ENCODE measurements at regions not wholly inside any gene's neighbourhood (a gene's known extent, or its start where the extent isn't known, plus 50 kb on each side); places are given as distances from the start of the nearest gene placed in this dataset.
"Not testable (repeated sequence)": the region's sequence is repeated elsewhere in the genome, so short reads cannot be mapped to it uniquely, and the experiment has no call there.

GRCh38 chr10:118961436-118961835, 68.1 kb upstream of the NANOS1 start:
- no peak for DNase-seq
- H3K18ac ChIP-seq (ENCODE audit: low read length) = no peak overlapping the region
- H2BK5ac ChIP-seq (ENCODE audit: low read depth, low read length, poor library complexity) = peak overlapping the region; percentile 8
- H4K8ac ChIP-seq (ENCODE audit: low read depth, low read length) = peak overlapping the region; percentile 19
- peak overlapping the region; percentile 66 for H2BK12ac ChIP-seq (ENCODE audit: low read length)
- H2BK120ac ChIP-seq (ENCODE audit: insufficient read depth, low read length, poor library complexity) = no peak overlapping the region
- H3K9me3 ChIP-seq (ENCODE audit: insufficient read depth, low read depth, low read length) = peaks cover 1% of the 10 kb centered on the region
- H3K9ac ChIP-seq (ENCODE audit: low read length) = no peak overlapping the region
- peaks cover 4% of the 10 kb centered on the region for H3K79me2 ChIP-seq (ENCODE audit: control insufficient read depth, insufficient read depth, low read length, poor library complexity)
- no peak overlapping the region for H2AFZ ChIP-seq (ENCODE audit: insufficient read depth, low read length, poor library complexity)
- H3K23ac ChIP-seq (ENCODE audit: low read length) = no peak overlapping the region
- no peaks in the 10 kb centered on the region for H3K36me3 ChIP-seq (ENCODE audit: control insufficient read depth in 1 of 2, insufficient read depth in 2 of 2, low read length in 2 of 2)
- no peak overlapping the region for H3K4ac ChIP-seq (ENCODE audit: low read depth, low read length)
- no peak overlapping the region for H4K91ac ChIP-seq (ENCODE audit: low read depth, low read length)
- H2AK5ac ChIP-seq (ENCODE audit: low read length) = no peak overlapping the region
- no peak overlapping the region for H4K12ac ChIP-seq (ENCODE audit: low read depth, low read length)
- H3K27me3 ChIP-seq (ENCODE audit: insufficient read depth, low read length) = no peaks in the 10 kb centered on the region
- peaks cover 27 to 33% of the 10 kb centered on the region in 2 experiments for H3K4me1 ChIP-seq (ENCODE audit: control insufficient read depth in 1 of 2, insufficient read depth in 2 of 2, low read length in 2 of 2)
- WGBS (ENCODE audit: extremely low coverage, insufficient coverage, insufficient read length) = no CpG with 5 or more reads among the region's 7 CpGs
- no peak overlapping the region for H3K27ac ChIP-seq (ENCODE audit: low read depth, low read length)
- H3K4me3 ChIP-seq (ENCODE audit: low read depth, low read length) = no peak overlapping the region
- H3K14ac ChIP-seq (ENCODE audit: low read length) = no peak overlapping the region
- peaks cover 10% of the 10 kb centered on the region for H3K79me1 ChIP-seq (ENCODE audit: low read length)
- no peak overlapping the region for H3K4me2 ChIP-seq (ENCODE audit: low read length)

DNA sequence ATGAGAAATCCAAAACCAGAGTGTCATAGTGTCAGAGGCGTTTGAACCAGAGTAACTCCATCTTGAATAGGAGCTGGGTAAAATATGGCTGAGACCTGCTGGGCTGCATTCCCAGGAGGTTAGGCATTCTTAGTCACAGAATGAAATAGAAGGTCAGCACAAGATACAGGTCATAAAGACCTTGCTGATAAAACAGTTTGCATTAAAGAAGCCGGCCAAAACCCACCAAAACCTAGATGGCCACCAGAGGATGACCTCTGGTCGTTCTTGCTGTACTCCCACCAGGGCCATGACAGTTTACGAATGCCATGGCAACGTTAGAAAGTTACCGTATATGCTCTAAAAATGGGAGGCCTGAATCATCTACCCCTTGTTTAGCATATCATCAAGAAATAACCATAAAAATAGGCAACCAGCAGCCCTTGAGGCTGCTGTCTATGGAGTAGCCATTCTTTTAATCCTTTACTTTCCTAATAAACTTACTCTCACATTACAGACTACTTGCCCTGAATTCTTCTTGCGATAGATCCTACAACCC, 67.1 kb upstream of the NANOS1 start:
- not testable (repeated sequence) for H4K91ac ChIP-seq (ENCODE audit: low read depth, low read length); H2AFZ ChIP-seq (ENCODE audit: insufficient read depth, low read length, poor library complexity); H3K9me3 ChIP-seq (ENCODE audit: insufficient read depth, low read depth, low read length); H2BK120ac ChIP-seq (ENCODE audit: insufficient read depth, low read length, poor library complexity); H4K12ac ChIP-seq (ENCODE audit: low read depth, low read length); H2BK5ac ChIP-seq (ENCODE audit: low read depth, low read length, poor library complexity); H3K79me2 ChIP-seq (ENCODE audit: control insufficient read depth, insufficient read depth, low read length, poor library complexity); H2BK12ac ChIP-seq (ENCODE audit: low read length); H2AK5ac ChIP-seq (ENCODE audit: low read length); H3K27ac ChIP-seq (ENCODE audit: low read depth, low read length); H3K18ac ChIP-seq (ENCODE audit: low read length); H3K23ac ChIP-seq (ENCODE audit: low read length); H3K14ac ChIP-seq (ENCODE audit: low read length); H3K4me2 ChIP-seq (ENCODE audit: low read length); H4K8ac ChIP-seq (ENCODE audit: low read depth, low read length); H3K27me3 ChIP-seq (ENCODE audit: insufficient read depth, low read length); H3K36me3 ChIP-seq (ENCODE audit: control insufficient read depth in 1 of 2, insufficient read depth in 2 of 2, low read length in 2 of 2); H3K4ac ChIP-seq (ENCODE audit: low read depth, low read length); H3K9ac ChIP-seq (ENCODE audit: low read length); H3K4me3 ChIP-seq (ENCODE audit: low read depth, low read length)
- no CpG with 5 or more reads among the region's 7 CpGs for WGBS (ENCODE audit: extremely low coverage, insufficient coverage, insufficient read length)
- peaks cover 31 to 37% of the 10 kb centered on the region in 2 experiments for H3K4me1 ChIP-seq (ENCODE audit: control insufficient read depth in 1 of 2, insufficient read depth in 2 of 2, low read length in 2 of 2)
- H3K79me1 ChIP-seq (ENCODE audit: low read length) = peaks cover 12% of the 10 kb centered on the region
- DNase-seq = peak in 1 of 2 donors; percentile 46

DNA sequence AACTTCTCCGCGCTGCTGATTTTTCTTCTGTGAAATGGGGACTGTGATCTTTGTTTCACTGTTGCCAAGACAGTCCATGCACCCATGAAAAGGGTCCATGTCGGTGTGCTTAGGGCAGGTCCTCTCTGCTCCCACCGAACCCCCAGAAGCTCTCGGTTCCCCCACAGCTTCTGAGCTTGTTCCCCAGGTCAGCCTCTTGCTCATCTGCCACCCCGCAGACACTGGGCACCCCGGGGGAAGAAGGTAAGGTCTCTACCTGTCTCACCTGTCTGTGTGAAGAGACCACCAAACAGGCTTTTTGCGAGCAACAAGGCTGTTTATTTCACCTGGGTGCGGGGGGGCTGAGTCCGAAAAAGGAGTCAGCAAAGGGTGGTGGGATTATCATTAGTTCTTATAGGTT, 66.2 kb upstream of the NANOS1 start:
- no peak overlapping the region for H2AFZ ChIP-seq (ENCODE audit: insufficient read depth, low read length, poor library complexity)
- peaks cover 31 to 37% of the 10 kb centered on the region in 2 experiments for H3K4me1 ChIP-seq (ENCODE audit: control insufficient read depth in 1 of 2, insufficient read depth in 2 of 2, low read length in 2 of 2)
- H3K9me3 ChIP-seq (ENCODE audit: insufficient read depth, low read depth, low read length) = peaks cover 1% of the 10 kb centered on the region
- no peak for DNase-seq
- no peak overlapping the region for H4K12ac ChIP-seq (ENCODE audit: low read depth, low read length)
- no peak overlapping the region for H2BK120ac ChIP-seq (ENCODE audit: insufficient read depth, low read length, poor library complexity)
- H3K9ac ChIP-seq (ENCODE audit: low read length) = no peak overlapping the region
- peak overlapping the region; percentile 19 for H4K91ac ChIP-seq (ENCODE audit: low read depth, low read length)
- WGBS (ENCODE audit: extremely low coverage, insufficient coverage, insufficient read length) = no CpG with 5 or more reads among the region's 10 CpGs
- H4K8ac ChIP-seq (ENCODE audit: low read depth, low read length) = no peak overlapping the region
- no peak overlapping the region for H2BK12ac ChIP-seq (ENCODE audit: low read length)
- no peak overlapping the region for H3K18ac ChIP-seq (ENCODE audit: low read length)
- no peak overlapping the region for H3K14ac ChIP-seq (ENCODE audit: low read length)
- H2AK5ac ChIP-seq (ENCODE audit: low read length) = no peak overlapping the region
- H3K36me3 ChIP-seq (ENCODE audit: control insufficient read depth in 1 of 2, insufficient read depth in 2 of 2, low read length in 2 of 2) = no peaks in the 10 kb centered on the region
- no peak overlapping the region for H3K4me2 ChIP-seq (ENCODE audit: low read length)
- peaks cover 4% of the 10 kb centered on the region for H3K79me2 ChIP-seq (ENCODE audit: control insufficient read depth, insufficient read depth, low read length, poor library complexity)
- H3K23ac ChIP-seq (ENCODE audit: low read length) = no peak overlapping the region
- no peak overlapping the region for H3K4ac ChIP-seq (ENCODE audit: low read depth, low read length)
- H3K79me1 ChIP-seq (ENCODE audit: low read length) = peaks cover 12% of the 10 kb centered on the region
- no peak overlapping the region for H2BK5ac ChIP-seq (ENCODE audit: low read depth, low read length, poor library complexity)
- no peaks in the 10 kb centered on the region for H3K27me3 ChIP-seq (ENCODE audit: insufficient read depth, low read length)
- H3K4me3 ChIP-seq (ENCODE audit: low read depth, low read length) = no peak overlapping the region
- H3K27ac ChIP-seq (ENCODE audit: low read depth, low read length) = no peak overlapping the region

GRCh38 chr10:118963933-118964332, 65.6 kb upstream of the NANOS1 start:
- no peak overlapping the region for H3K18ac ChIP-seq (ENCODE audit: low read length)
- peaks cover 29 to 34% of the 10 kb centered on the region in 2 experiments for H3K4me1 ChIP-seq (ENCODE audit: control insufficient read depth in 1 of 2, insufficient read depth in 2 of 2, low read length in 2 of 2)
- H3K4ac ChIP-seq (ENCODE audit: low read depth, low read length) = no peak overlapping the region
- no peak overlapping the region for H2AK5ac ChIP-seq (ENCODE audit: low read length)
- peaks cover 12% of the 10 kb centered on the region for H3K79me1 ChIP-seq (ENCODE audit: low read length)
- H3K27me3 ChIP-seq (ENCODE audit: insufficient read depth, low read length) = no peaks in the 10 kb centered on the region
- no peak overlapping the region for H2BK12ac ChIP-seq (ENCODE audit: low read length)
- no peak overlapping the region for H3K4me3 ChIP-seq (ENCODE audit: low read depth, low read length)
- no peak overlapping the region for H3K14ac ChIP-seq (ENCODE audit: low read length)
- H3K4me2 ChIP-seq (ENCODE audit: low read length) = no peak overlapping the region
- no peak overlapping the region for H2BK120ac ChIP-seq (ENCODE audit: insufficient read depth, low read length, poor library complexity)
- H4K12ac ChIP-seq (ENCODE audit: low read depth, low read length) = no peak overlapping the region
- no peak overlapping the region for H3K23ac ChIP-seq (ENCODE audit: low read length)
- H3K79me2 ChIP-seq (ENCODE audit: control insufficient read depth, insufficient read depth, low read length, poor library complexity) = peaks cover 4% of the 10 kb centered on the region
- H4K91ac ChIP-seq (ENCODE audit: low read depth, low read length) = no peak overlapping the region
- WGBS (ENCODE audit: extremely low coverage, insufficient coverage, insufficient read length) = no CpG with 5 or more reads among the region's 2 CpGs
- H2AFZ ChIP-seq (ENCODE audit: insufficient read depth, low read length, poor library complexity) = no peak overlapping the region
- H3K9ac ChIP-seq (ENCODE audit: low read length) = no peak overlapping the region
- peaks cover 1% of the 10 kb centered on the region for H3K9me3 ChIP-seq (ENCODE audit: insufficient read depth, low read depth, low read length)
- DNase-seq = no peak
- no peak overlapping the region for H4K8ac ChIP-seq (ENCODE audit: low read depth, low read length)
- no peaks in the 10 kb centered on the region for H3K36me3 ChIP-seq (ENCODE audit: control insufficient read depth in 1 of 2, insufficient read depth in 2 of 2, low read length in 2 of 2)
- no peak overlapping the region for H2BK5ac ChIP-seq (ENCODE audit: low read depth, low read length, poor library complexity)
- no peak overlapping the region for H3K27ac ChIP-seq (ENCODE audit: low read depth, low read length)

Measured in trophoblast cell (in vitro differentiated cells and primary cell).